Activated CD4-positive, alpha-beta T cell treated with anti-CD3 and anti-CD28 coated beads for 36 hours (primary cell): ENCODE measurements at regions not wholly inside any gene's neighbourhood (a gene's known extent, or its start where the extent isn't known, plus 50 kb on each side); places are given as distances from the start of the nearest gene placed in this dataset.

Experiments
- ATAC-seq: fragments of 200-7000 bp; cut with Tn5 transposase; one replicate; pipeline ENCODE4 v1.10.0; 2021; ENCODE audit warnings: mild to moderate bottlenecking, moderate library complexity
- CTCF ChIA-PET: fragments of 350-600 bp; sonication (Branson Sonifier 250); formaldehyde crosslinking; loops from one replicate; lab custom pipeline; 2021; ENCODE audit warnings: antibody characterized with exemption; lab: Charles Lee
- POLR2A ChIA-PET: fragments of 350-600 bp; sonication (Branson Sonifier 250); formaldehyde crosslinking; loops from one replicate; lab custom pipeline; 2021; ENCODE audit warnings: antibody characterized with exemption, inconsistent platforms; lab: Charles Lee
- DNase-seq: peaks from one replicate; pipeline ENCODE4 v3.0.0-alpha.2; 2020
- H3K27ac Mint-ChIP-seq: one replicate; pipeline ENCODE4 v1.8.0; 2021; ENCODE audit warnings: mixed read lengths
- H3K27me3 Mint-ChIP-seq: one replicate; pipeline ENCODE4 v1.8.0; 2021; ENCODE audit warnings: mixed read lengths
- H3K36me3 Mint-ChIP-seq: one replicate; pipeline ENCODE4 v1.8.0; 2021; ENCODE audit warnings: low read depth, mixed read lengths
- H3K4me1 Mint-ChIP-seq: one replicate; pipeline ENCODE4 v1.8.0; 2021; ENCODE audit warnings: mixed read lengths
- H3K4me3 Mint-ChIP-seq: one replicate; pipeline ENCODE4 v1.8.0; 2021; ENCODE audit warnings: mild to moderate bottlenecking, moderate library complexity, mixed read lengths
- H3K9me3 Mint-ChIP-seq: one replicate; pipeline ENCODE4 v1.8.0; 2021; ENCODE audit warnings: low read depth, mixed read lengths
- intact Hi-C, 2 experiments: fragments of 100-400 bp; cut with DNase I in 1 of 2; cut with micrococcal nuclease in 1 of 2; formaldehyde crosslinking; loops; one replicate each; pipeline versions ENCODE4 v1.14.2 to v1.15.1; 2022 to 2024; cut with DNase I, micrococcal nuclease

DNA sequence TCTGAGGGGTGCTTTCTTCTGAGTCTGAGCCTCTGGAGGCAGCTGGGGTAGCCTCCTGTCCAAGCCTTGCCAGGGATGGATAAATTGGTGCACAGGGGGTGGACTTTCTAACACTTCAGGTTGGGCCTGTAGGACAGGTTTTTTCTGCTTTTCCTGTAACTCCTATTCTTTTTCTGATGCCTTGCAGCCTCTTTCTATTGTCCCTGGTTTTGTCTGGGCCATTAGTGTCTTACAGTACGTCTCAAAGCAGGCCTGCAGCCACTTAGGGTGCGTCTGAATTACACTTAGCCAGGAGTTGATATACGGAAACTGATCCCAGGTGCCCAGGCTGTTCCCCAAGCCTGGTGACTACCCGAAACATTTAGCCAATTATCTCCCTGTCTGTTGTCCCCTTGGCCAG lies 213.3 kb upstream of the HTR2A start:
- Mint-ChIP-seq H3K27ac (no peak overlapping the region), H3K36me3 (no peaks in the 10 kb centered on the region), H3K27me3 (no peaks in the 10 kb centered on the region), H3K9me3 (no peaks in the 10 kb centered on the region), H3K4me1 (peaks cover 8% of the 10 kb centered on the region), H3K4me3 (no peak overlapping the region)
- ChIA-PET CTCF (no interaction called here), POLR2A (no interaction called here)
- ATAC-seq (no peak), DNase-seq (no peak)
- intact Hi-C loops, result no loop called here

DNA sequence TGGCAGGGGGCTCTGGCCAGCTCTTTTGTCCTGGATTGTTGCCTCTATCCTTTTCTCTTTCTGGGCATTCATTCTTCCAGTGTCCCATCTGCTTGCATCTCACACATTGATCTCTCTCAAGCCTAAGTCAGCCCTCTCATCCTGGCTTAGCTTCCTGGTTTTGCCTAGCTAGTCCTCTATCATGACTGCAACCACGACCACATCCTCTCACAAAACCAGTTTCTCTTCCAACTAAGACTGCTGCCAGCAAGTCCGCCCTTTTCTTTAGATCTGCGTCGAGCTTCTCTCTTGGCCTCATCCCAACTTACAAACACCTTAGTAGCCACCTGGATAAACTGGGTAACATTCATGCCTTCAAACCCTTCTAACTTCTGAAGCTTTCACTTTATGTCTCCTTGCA lies 212.2 kb upstream of the HTR2A start:
- intact Hi-C loops, result no loop called here
- Mint-ChIP-seq H3K4me3 (no peak overlapping the region), H3K4me1 (peaks cover 8% of the 10 kb centered on the region), H3K9me3 (no peaks in the 10 kb centered on the region), H3K27me3 (no peaks in the 10 kb centered on the region), H3K36me3 (no peaks in the 10 kb centered on the region), H3K27ac (no peak overlapping the region)
- ATAC-seq (peak; percentile 55), DNase-seq (peak; percentile 12)
- ChIA-PET POLR2A (interaction anchor here (0.6 kb wide), 1 partner anchor 107 kb away, joined by 4 read pairs; no protein-coding TSS in a partner anchor), CTCF (no interaction called here)

DNA sequence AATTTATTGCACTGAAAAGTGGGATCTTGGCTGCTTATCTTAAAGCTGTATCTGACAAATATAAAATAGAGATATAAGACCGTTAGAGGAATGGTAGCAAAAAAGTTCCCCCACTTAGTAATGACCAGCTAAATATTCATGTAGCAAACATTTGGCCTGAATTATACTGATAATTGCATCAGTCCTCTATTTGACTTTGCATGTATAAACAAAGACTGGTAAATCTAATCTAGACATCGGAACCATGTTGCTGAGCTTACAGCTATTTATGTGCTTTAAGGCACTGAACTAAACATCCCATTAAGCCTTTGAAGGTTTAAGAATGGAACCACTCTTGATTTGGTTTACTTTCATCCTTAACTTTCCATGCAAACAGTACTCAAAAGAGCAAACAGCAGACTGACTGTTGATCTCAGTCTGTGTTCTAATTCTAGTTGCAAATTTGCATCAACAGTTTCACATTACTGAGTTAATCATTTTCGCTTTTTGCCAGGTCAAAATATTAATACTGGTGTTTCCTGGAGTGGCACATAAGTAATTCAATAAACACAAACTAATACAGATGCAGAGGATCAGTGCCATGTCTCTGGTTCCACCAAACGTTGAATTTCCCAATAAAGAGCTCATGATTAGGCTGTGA lies 203.5 kb upstream of the HTR2A start:
- no peak for ATAC-seq
- POLR2A ChIA-PET, result no interaction called here
- Mint-ChIP-seq H3K27me3 (peaks cover 5% of the 10 kb centered on the region), H3K36me3 (no peaks in the 10 kb centered on the region), H3K27ac (no peak overlapping the region), H3K4me1 (no peaks in the 10 kb centered on the region), H3K9me3 (no peaks in the 10 kb centered on the region), H3K4me3 (no peak overlapping the region)
- intact Hi-C loops, result no loop called here
- CTCF ChIA-PET, result no interaction called here
- DNase-seq, result no peak

DNA sequence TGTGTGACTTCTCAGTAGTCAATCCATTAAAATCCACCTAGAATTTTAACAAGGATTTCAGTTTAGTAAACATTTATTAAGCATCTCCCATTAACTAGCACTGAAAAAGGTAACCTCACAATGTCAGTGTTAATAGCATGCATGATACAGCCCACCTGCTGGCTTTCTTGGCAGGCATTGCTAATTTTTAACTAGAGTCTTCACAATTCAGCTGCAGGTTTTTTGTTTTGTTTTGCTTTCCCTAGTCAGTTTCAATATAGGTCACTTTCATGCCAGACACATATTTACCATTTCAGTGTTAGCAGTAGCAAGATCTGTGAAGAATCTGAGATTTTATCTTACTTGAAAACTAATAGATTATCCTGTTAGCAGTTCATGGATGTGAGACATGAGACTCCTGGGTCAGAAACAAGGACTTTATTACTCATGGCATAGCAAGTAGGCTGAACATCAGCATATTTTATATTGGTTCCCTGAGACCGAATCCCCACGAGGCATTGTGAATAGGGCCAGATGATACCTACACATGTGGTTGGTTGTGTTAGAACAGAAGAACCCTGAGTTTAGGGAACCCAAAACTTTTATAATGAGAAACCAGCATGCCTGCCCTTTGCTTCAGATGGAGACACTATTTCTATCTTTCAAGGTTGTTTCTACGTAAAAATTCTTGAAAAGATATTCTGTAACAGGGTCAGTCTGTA lies 198.0 kb upstream of the HTR2A start:
- intact Hi-C loops, result no loop called here
- no peaks in the 10 kb centered on the region for H3K9me3 Mint-ChIP-seq
- ChIA-PET POLR2A (no interaction called here), CTCF (no interaction called here)
- ATAC-seq (no peak), DNase-seq (no peak)
- H3K27ac Mint-ChIP-seq, result no peak overlapping the region
- H3K4me3 Mint-ChIP-seq, result no peak overlapping the region
- peaks cover 10% of the 10 kb centered on the region for H3K27me3 Mint-ChIP-seq
- H3K4me1 Mint-ChIP-seq, result no peaks in the 10 kb centered on the region
- no peaks in the 10 kb centered on the region for H3K36me3 Mint-ChIP-seq

DNA sequence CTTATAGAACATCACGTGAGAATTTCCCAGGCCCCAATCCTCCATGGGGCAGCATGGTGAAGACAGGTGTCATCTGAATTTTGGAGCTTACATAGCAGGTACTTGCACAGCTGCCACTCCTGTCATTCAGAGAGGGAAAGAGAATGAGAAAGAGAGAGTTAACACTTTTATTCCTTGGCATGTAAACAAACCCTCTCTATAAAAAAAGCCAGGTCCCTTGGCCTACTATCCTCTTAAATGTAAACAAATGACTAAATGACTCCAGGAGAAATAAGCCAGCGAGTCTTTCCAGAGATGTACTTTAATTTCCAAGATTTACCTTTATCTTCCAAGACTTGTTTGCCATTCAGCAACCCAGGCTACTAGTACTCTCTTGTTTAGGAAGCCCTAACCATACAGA lies 195.3 kb upstream of the HTR2A start:
- H3K4me3 Mint-ChIP-seq, result no peak overlapping the region
- intact Hi-C loops, result no loop called here
- H3K9me3 Mint-ChIP-seq, result no peaks in the 10 kb centered on the region
- ATAC-seq (no peak), DNase-seq (no peak)
- POLR2A ChIA-PET, result no interaction called here
- CTCF ChIA-PET, result no interaction called here
- no peaks in the 10 kb centered on the region for H3K4me1 Mint-ChIP-seq
- peaks cover 8% of the 10 kb centered on the region for H3K27me3 Mint-ChIP-seq
- no peak overlapping the region for H3K27ac Mint-ChIP-seq
- no peaks in the 10 kb centered on the region for H3K36me3 Mint-ChIP-seq

DNA sequence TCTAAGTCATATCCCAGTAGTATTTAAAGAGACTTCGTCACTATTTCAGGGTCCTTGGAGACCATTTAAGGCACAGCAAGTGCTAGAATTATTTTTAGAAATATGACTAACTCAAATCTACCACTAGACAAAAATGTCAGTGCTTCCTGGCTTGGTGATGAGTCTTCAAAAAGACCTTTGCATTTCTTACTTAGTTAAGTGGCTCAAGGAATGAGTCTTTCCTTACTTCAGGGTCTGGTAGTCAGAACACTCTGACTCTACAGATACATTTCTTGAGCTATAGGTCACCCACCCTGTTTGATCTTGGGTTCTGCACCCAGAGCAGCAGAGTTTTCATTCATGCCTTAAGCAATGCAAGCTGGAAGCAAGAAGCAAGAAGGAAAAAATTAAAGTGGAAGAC lies 191.0 kb upstream of the HTR2A start:
- H3K4me1 Mint-ChIP-seq, result no peaks in the 10 kb centered on the region
- no peak overlapping the region for H3K27ac Mint-ChIP-seq
- H3K9me3 Mint-ChIP-seq, result no peaks in the 10 kb centered on the region
- ChIA-PET CTCF (no interaction called here), POLR2A (no interaction called here)
- intact Hi-C loops, result no loop called here
- H3K36me3 Mint-ChIP-seq, result no peaks in the 10 kb centered on the region
- DNase-seq (no peak), ATAC-seq (no peak)
- no peak overlapping the region for H3K4me3 Mint-ChIP-seq
- peaks cover 4% of the 10 kb centered on the region for H3K27me3 Mint-ChIP-seq

DNA sequence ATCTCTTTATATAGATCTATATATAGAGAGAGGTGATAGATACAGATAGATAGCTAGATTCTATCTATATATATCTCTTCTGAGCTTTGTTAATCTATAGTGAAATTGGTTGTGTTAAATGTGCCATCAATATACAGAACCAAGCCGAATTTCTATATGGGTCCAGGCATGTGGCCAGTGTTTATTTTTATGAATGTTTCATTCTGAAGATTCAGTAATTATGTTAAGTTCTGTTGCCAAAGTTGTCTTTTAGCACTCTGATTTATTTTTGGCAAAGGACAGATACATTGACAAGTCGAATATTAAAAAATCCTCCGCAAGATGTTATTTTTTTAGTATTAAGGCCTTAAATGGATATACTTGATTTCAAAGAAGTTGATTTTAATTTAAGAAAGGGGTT lies 190.4 kb upstream of the HTR2A start:
- H3K4me1 Mint-ChIP-seq, result no peaks in the 10 kb centered on the region
- ChIA-PET POLR2A (no interaction called here), CTCF (no interaction called here)
- DNase-seq (no peak), ATAC-seq (no peak)
- intact Hi-C loops, result no loop called here
- no peak overlapping the region for H3K4me3 Mint-ChIP-seq
- no peaks in the 10 kb centered on the region for H3K9me3 Mint-ChIP-seq
- no peak overlapping the region for H3K27ac Mint-ChIP-seq
- peaks cover 3% of the 10 kb centered on the region for H3K27me3 Mint-ChIP-seq
- H3K36me3 Mint-ChIP-seq, result no peaks in the 10 kb centered on the region

DNA sequence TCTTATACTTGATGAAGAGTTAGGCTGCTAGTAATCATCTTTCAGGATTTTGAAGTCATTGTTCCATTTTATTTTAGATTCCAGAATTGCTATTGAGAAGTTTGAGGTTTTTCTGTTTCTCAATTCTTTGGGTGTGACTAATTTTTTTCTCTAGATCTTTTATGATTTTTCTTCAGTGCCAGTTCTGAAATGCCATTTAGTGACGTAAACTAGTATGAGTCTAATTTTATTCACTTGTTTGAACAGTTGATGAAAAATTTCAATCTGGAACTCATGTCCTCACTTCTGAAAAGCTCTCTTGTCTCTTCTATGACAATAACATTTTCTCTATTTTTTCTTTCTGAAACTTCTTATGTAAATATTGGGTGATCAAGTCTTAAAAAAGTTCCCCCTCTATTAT lies 188.5 kb upstream of the HTR2A start:
- no peak for ATAC-seq
- H3K27ac Mint-ChIP-seq, result no peak overlapping the region
- H3K4me3 Mint-ChIP-seq, result no peak overlapping the region
- H3K27me3 Mint-ChIP-seq, result peaks cover 3% of the 10 kb centered on the region
- ChIA-PET POLR2A (no interaction called here), CTCF (interaction anchor here (0.7 kb wide), 1 partner anchor 205 kb away, joined by 5 read pairs; no protein-coding TSS in a partner anchor)
- no peaks in the 10 kb centered on the region for H3K4me1 Mint-ChIP-seq
- H3K9me3 Mint-ChIP-seq, result no peaks in the 10 kb centered on the region
- no peak for DNase-seq
- H3K36me3 Mint-ChIP-seq, result no peaks in the 10 kb centered on the region
- intact Hi-C loops, result no loop called here

DNA sequence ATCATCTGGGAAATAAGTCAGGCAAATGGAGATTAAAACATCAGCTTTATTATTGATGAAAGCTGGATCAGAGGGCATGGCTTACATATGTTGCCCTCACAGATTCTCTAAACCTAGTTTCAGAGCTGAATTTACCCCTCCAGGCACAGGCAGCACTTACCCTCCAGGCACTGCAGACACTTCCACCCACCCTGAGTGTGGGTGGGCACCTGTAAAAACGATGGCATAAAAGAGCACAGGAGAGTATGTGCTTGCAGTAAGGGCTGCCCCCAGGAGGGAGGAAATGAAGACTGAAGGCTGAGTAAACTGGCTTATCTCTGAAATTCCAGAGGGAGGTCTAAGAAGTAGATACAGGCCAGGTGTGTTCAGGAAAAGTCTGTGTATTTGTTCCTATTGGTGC lies 185.0 kb upstream of the HTR2A start:
- ChIA-PET POLR2A (no interaction called here), CTCF (no interaction called here)
- Mint-ChIP-seq H3K4me1 (no peaks in the 10 kb centered on the region), H3K27me3 (peaks cover 2% of the 10 kb centered on the region), H3K36me3 (no peaks in the 10 kb centered on the region), H3K4me3 (no peak overlapping the region), H3K27ac (no peak overlapping the region), H3K9me3 (no peaks in the 10 kb centered on the region)
- intact Hi-C loops, result no loop called here
- no peak for DNase-seq
- ATAC-seq, result no peak

DNA sequence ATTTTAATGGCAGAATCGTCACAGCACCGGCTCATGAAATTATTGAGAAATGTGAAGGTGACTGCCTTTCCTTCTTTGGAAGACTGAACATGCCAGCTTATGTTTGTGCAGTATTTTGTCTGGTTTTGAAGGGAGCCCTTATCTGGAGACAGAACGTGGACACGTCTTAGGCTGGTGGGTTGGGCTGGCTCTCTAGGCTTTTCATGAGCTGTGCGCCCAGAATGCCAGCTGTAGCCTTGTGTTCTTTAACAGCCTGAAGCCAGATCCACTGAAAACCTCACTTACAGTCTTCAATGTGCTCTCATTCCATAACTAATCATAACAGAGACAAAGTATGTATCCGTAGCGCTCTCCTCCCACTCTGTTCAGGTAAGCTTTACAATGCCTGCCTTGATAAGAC lies 184.4 kb upstream of the HTR2A start:
- DNase-seq (no peak), ATAC-seq (no peak)
- H3K27ac Mint-ChIP-seq, result no peak overlapping the region
- CTCF ChIA-PET, result no interaction called here
- H3K9me3 Mint-ChIP-seq, result no peaks in the 10 kb centered on the region
- POLR2A ChIA-PET, result no interaction called here
- peaks cover 2% of the 10 kb centered on the region for H3K27me3 Mint-ChIP-seq
- no peak overlapping the region for H3K4me3 Mint-ChIP-seq
- intact Hi-C loops, result no loop called here
- H3K4me1 Mint-ChIP-seq, result no peaks in the 10 kb centered on the region
- H3K36me3 Mint-ChIP-seq, result no peaks in the 10 kb centered on the region

DNA sequence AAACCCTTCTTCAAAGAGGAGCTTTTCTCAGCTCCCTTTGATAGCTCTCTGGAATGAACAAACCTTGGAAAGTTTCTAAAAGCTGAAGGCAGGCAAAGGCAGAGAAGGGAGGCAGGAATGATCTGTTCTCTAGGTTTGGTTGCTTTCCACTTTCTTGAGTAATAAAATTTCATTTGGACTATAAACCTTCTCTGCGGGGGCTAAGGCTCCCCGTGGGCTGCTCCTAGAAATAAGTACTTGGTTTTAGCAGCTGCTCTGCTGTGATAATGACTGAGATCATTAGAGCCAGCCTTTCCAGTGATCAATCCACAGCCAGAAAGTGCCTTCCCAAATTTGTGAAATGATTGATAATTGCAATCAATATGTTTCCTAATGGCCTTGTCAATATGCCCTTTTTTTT lies 183.8 kb upstream of the HTR2A start:
- Mint-ChIP-seq H3K27ac (no peak overlapping the region), H3K4me3 (no peak overlapping the region), H3K9me3 (no peaks in the 10 kb centered on the region), H3K4me1 (no peaks in the 10 kb centered on the region), H3K36me3 (no peaks in the 10 kb centered on the region), H3K27me3 (peaks cover 2% of the 10 kb centered on the region)
- ChIA-PET CTCF (interaction anchor here (0.7 kb wide), 1 partner anchor 9 kb away, joined by 5 read pairs; no protein-coding TSS in a partner anchor), POLR2A (no interaction called here)
- intact Hi-C loops, result no loop called here
- DNase-seq (no peak), ATAC-seq (no peak)

DNA sequence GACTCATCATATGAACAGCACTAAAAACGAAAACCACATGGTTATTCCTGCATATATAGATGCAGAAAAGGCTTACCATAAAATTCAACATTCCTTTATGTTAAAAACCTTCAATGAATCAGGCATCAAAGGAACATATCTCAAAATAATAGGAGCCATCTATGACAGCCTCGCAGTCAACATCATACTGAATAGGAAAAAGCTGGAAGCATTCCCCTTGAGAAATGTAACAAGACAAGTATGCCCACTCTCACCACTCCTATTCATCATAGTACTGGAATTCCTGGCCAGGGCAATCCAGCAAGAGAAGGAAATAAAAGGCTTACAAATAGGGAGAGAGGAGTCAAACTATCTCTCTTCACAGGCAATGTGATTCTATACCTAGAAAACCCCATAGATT lies 179.6 kb upstream of the HTR2A start:
- intact Hi-C loops, result loop anchor here in 1 of 2 experiments (10.0 kb wide), 1 partner anchor 1312 kb away; no protein-coding TSS in a partner anchor
- Mint-ChIP-seq H3K27me3 (peaks cover 2% of the 10 kb centered on the region), H3K4me3 (no peak overlapping the region), H3K4me1 (no peaks in the 10 kb centered on the region), H3K9me3 (peaks cover 11% of the 10 kb centered on the region), H3K36me3 (no peaks in the 10 kb centered on the region), H3K27ac (no peak overlapping the region)
- ATAC-seq (no peak), DNase-seq (no peak)
- POLR2A ChIA-PET, result no interaction called here
- CTCF ChIA-PET, result no interaction called here
